OCI-LY1 (cell line): ENCODE measurements at regions not wholly inside any gene's neighbourhood (a gene's known extent, or its start where the extent isn't known, plus 50 kb on each side); places are given as distances from the start of the nearest gene placed in this dataset.

Experiments
- CTCF ChIP-seq: fragments of 200-600 bp; sonication (generic), shearing (Covaris generic); IDR thresholded peaks from 2 replicates; pipeline ENCODE4 v1.5.1; 2017; ENCODE audit warnings: mild to moderate bottlenecking, antibody characterized with exemption, low read length, moderate library complexity, mixed read lengths
- EZH2 ChIP-seq: fragments of 200-600 bp; sonication (generic), shearing (Covaris generic); IDR thresholded peaks from 2 replicates; pipeline ENCODE4 v1.8.0; 2017; ENCODE audit warnings: borderline replicate concordance, mixed run types, mild to moderate bottlenecking, antibody characterized with exemption, low read length, moderate library complexity, mixed read lengths

GRCh38 chr4:19119904-19120560 is 1098.5 kb upstream of the LCORL start:
- TF ChIP-seq CTCF (no peak), EZH2 (no peak)
